NB4 (cell line): ENCODE measurements at regions not wholly inside any gene's neighbourhood (a gene's known extent, or its start where the extent isn't known, plus 50 kb on each side); places are given as distances from the start of the nearest gene placed in this dataset.

Experiments
- CTCF ChIP-seq: IDR thresholded peaks from one replicate; pipeline ENCODE4 v1.5.1; 2012; ENCODE audit warnings: low read depth, low read length
- MAX ChIP-seq: IDR thresholded peaks from 2 replicates; pipeline ENCODE4 v1.6.1; 2011; ENCODE audit warnings: low read depth, low read length
- MYC ChIP-seq: IDR thresholded peaks from 2 replicates; pipeline ENCODE4 v1.6.1; 2011; ENCODE audit warnings: low read depth, low read length
- POLR2A ChIP-seq: IDR thresholded peaks from 2 replicates; pipeline ENCODE4 v1.6.1; 2011; ENCODE audit warnings: mild to moderate bottlenecking; ENCODE audit not compliant: insufficient read length; ENCODE audit errors: extremely low read depth

- TF ChIP-seq POLR2A, result no peak
- no peak for TF ChIP-seq CTCF
- TF ChIP-seq MAX, result no peak
- no peak for TF ChIP-seq MYC
Observed at GRCh38 chr4:27930291-27930690, 1069.7 kb downstream of the STIM2 start.
